ENCODE measurements at regions not wholly inside any gene's neighbourhood (a gene's known extent, or its start where the extent isn't known, plus 50 kb on each side); places are given as distances from the start of the nearest gene placed in this dataset.
"Not testable (repeated sequence)": the region's sequence is repeated elsewhere in the genome, so short reads cannot be mapped to it uniquely, and the experiment has no call there.

DNA sequence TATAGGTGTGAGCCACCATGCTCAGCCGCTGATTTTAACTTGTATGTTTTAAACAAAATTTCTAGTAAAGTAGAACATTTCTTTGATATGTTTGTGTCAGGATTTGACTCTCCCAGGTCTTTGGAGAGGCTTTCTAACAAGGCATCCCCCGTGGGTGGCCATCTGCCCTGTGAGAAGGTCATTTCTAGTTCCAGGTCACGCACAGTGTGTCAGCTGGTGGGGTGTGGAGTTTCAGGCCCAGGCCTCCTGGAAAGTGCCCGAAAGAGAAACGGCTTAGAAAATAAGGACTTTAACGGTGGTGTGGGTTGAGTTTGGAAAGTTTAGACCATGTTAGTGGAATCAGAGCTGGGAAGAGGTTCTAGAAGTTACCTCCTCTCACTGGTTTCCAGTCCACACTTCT is 61.0 kb downstream of the SPDYE17 start:
- not testable (repeated sequence) for DNase-seq (ENCODE audit: low read depth)

DNA sequence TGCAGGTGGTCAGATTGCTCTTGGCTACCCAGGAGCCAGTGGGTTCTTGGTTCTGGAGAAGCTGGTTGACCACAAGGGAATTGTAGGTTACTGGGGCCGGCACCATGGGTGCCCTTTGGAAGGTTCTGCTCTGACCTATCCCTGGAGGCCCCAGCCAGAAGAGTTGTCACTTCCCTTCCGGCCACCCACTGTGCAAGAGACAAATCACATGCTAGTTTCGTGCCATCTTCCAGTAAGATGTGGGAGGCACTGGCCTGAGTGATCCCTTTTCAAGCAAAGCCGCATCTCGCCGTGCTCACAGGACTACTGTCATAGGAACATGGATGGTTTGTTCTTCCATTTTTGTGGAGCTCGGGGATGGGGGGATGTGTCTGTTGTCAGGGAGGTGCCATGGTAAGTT is 62.3 kb downstream of the SPDYE17 start:
- not testable (repeated sequence) for DNase-seq (ENCODE audit: low read depth)

DNA sequence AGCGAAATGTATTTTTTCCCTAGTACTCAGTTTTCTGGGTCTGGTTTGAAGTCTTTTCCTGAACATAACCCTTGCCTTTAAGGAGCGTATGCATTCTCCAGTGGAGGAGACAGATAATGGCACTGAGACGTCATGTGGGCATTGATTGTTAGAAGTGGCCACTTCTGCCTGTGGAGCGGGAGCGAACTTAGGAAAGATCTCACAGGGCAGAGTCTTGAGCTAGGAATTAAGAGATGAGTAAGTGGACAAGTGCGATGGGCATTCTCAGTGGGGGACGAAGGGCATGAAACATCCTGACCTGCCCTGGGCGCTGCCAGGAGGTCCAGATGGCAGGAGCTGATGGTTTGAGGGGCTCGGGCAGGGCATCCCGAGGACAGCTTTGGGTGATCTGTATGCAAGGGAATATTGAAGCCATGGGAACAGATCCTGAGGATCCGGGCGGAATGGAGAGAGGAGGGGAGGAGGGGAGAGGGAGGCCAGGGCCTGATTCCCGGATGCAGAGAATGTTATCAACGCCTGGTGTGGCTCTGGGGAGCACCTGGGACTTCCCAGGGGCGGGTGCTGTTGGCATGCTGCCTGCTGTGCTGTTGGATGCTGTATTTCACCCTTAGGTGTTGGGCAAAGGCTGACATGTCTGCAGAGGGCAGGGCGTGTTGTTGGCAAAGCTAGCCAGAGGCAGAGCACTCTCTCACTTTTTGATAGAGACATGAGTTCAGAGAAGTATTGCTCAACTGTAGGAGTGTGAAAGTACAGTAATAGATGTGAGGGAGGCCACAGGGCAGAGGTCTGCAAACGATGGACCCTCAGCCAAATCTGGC is 66.2 kb downstream of the SPDYE17 start:
- DNase-seq (ENCODE audit: low read depth) = not testable (repeated sequence)

GRCh38 chr7:76964050-76964449 is 68.1 kb downstream of the SPDYE17 start:
- not testable (repeated sequence) for DNase-seq (ENCODE audit: low read depth)

DNA sequence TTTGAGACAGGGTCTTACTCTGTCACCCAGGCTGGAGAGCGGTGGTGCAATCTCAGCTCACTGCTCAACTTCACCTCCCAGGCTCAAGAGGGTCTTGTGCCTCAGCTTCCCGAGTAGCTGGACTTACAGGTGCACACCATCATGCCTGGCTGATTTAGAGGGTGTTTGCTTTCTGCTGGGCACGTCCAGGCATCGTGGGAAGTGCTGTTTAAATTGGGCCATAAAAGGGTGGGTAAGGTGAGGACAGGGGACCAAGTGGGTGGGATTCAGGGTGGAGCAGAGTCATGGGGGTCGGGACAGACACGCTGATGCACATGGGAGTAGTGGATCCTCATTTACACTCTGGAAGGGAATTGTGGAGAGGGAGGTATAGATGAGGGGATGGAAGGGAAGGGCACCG is 69.1 kb downstream of the SPDYE17 start:
- not testable (repeated sequence) for DNase-seq (ENCODE audit: low read depth)

GRCh38 chr7:76960400-76960986 is 71.7 kb downstream of the SPDYE17 start:
- not testable (repeated sequence) for DNase-seq (ENCODE audit: low read depth)

- not testable (repeated sequence) for DNase-seq (ENCODE audit: low read depth)
Measured at GRCh38 chr7:76959573-76960399, 72.4 kb downstream of the SPDYE17 start.

GRCh38 chr7:76956531-76956930 is 75.6 kb downstream of the SPDYE17 start:
- DNase-seq (ENCODE audit: low read depth) = not testable (repeated sequence)

- DNase-seq (ENCODE audit: low read depth) = not testable (repeated sequence)
Measured at GRCh38 chr7:76955124-76955523, 77.0 kb downstream of the SPDYE17 start.

DNA sequence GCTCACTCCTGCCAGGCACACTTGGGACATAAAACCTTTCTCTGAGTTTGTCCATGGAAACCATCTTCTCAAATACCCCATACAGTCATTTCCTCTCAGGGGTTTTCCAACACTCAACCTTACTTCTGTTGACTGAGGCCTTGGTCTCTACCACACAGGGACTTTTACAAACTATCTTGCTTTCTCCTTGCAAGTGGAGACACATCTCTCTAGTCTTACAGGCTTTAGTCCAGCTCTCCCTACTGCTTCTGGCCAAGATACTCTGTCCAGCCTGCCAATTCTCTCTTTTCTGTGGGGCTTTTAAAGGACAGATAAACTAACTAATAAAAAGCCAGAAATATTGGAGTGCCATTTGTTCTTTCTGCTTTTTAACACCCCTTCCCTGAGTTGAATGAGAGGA is 87.6 kb downstream of the SPDYE17 start:
- DNase-seq (ENCODE audit: low read depth) = not testable (repeated sequence)

GRCh38 chr7:76941809-76942765 is 90.1 kb downstream of the SPDYE17 start:
- DNase-seq (ENCODE audit: low read depth) = not testable (repeated sequence)

GRCh38 chr7:76937781-76938180 is 94.4 kb downstream of the SPDYE17 start:
- not testable (repeated sequence) for DNase-seq (ENCODE audit: low read depth)

GRCh38 chr7:76937330-76937729 is 94.8 kb downstream of the SPDYE17 start:
- DNase-seq (ENCODE audit: low read depth) = not testable (repeated sequence)

DNA sequence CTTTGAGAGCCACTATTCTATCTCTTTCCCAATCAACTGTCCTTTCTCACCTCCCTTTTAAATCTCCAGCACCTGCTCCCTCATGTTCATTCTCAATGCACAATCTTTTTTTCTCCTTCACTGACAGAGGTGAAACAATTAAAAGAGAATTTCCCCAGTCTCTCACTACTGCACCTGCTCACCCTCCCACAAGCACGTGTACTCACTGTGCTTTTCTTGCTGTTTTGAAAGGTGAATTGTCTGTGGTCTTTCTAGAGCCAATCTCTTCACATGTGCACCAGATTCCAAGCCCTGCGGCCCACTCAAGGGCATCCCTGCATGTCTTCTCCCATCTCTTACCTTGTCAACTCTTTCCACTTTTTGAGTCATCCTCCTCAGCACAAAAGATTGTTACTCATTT is 95.8 kb downstream of the SPDYE17 start:
- DNase-seq (ENCODE audit: low read depth) = not testable (repeated sequence)

DNA sequence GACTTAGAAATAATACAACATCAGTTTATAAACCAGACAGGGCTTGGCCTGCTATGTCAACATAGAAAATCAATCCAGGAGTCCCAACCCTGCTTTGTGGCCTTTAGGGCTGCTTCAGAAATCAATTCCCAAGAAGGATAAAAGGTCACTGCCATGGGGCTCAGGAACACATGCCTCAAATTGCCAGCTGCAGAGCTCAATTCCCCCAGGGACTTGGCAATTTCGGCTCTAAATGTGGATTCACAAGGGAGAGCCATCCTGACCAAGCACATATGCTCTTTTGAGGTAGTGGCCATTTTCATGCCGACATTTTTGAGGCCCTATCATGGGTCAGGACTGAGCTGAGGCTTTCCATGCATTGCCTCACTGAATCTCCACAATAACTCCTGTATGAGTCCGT is 97.5 kb downstream of the SPDYE17 start:
- DNase-seq (ENCODE audit: low read depth) = not testable (repeated sequence)

GRCh38 chr7:76932957-76933356 is 99.2 kb downstream of the SPDYE17 start:
- DNase-seq (ENCODE audit: low read depth) = not testable (repeated sequence)

GRCh38 chr7:76931441-76931840 is 100.7 kb downstream of the SPDYE17 start:
- not testable (repeated sequence) for DNase-seq (ENCODE audit: low read depth)

- DNase-seq (ENCODE audit: low read depth) = not testable (repeated sequence)
Measured at GRCh38 chr7:76930416-76930815, 101.7 kb downstream of the SPDYE17 start.

DNA sequence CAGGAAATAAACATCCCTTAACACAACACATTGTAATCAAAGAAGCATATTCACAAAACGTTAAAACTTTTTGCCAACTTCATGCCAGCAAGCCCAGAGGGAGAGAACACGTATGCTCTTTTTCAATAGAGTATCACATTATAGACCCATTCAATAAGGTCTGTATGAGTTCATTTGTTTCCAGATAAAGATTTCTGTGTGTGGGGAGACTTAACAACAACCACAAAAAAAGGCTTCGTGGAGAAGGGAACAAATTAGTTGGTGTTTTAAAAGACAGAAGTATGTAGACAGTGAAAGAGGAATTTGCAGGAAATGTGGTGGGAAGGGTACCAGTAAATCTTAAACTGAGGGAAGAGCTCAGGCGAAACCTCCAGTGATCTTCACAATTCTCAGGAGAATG is 103.4 kb downstream of the SPDYE17 start:
- DNase-seq (ENCODE audit: low read depth) = not testable (repeated sequence)

DNA sequence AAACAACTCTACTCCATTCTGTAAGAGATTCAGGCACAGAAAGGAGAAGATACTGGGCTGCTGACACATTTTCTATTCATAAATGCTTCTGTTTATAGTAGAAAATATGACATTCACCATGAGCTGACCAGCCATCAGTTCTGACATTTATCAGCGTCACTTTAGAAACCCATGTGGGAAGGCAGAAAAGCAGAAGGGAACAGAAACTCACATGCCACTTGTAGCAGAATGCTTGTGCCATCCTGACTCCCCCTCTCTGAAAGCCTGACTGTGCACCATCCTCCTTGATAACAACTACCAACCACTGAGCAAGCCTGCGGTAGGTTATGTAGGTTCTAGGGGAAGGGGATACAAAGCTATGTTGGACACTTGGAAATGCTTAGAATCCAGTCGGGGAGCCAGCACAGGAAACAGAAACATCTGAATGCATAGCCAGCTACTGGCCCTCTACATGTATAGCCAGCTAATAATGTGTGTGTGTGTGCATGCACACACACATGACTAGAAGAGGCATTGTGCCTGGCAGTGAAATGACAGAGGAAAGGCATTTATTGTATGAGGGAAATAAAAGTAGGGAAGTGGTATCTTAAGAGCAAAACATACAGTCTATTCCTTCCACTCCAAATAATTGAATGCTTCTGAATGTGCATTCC is 104.3 kb downstream of the SPDYE17 start:
- DNase-seq (ENCODE audit: low read depth) = not testable (repeated sequence)

DNA sequence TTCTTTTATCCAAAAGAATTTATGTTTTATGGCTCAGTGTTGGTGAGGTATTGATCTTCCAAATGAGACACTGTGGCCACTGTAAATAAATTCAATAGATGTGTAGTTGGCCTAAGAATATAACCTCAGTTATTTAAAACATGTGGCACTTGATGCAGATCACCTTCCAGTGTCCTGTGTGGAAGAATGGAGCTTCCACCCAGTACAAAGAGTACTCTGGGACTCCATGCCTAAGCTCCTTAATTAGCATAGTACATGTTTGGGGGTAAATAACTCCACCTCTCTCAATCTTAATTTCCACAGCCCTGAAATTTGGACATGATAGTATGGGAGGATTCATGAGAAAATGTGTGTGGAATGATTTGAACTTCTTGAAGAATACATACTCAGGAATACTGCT is 105.7 kb downstream of the SPDYE17 start:
- not testable (repeated sequence) for DNase-seq (ENCODE audit: low read depth)
